ENCODE measurements at regions not wholly inside any gene's neighbourhood (a gene's known extent, or its start where the extent isn't known, plus 50 kb on each side); places are given as distances from the start of the nearest gene placed in this dataset.

DNA sequence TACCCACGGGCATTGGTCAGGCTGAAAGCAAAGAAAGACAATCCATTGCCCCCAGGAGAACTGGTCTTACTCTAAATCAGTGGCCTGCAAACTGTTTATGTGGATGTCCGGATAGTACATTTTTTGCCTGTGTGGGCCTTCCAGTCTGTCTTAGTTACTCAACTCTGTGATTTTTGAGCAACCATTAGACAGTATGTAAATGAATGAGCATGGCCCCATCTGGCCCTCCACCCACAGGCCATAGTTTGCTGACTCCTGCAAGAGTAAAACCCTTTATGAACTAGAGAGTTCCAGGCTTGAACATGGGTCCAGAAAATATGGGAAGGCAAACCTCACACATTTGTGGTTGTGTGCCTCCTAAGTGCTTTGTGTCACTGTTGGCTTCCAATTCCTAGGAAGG is 55.7 kb upstream of the CYP1B1 start:
- 83 to 96% (median 95%) methylated on average over 2 of the region's 2 CpGs for WGBS, 3 donors
- H3K36me3 ChIP-seq (ENCODE audit: insufficient read depth in 1 of 2, low read depth in 1 of 2): no peaks in the 10 kb centered on the region
- no peaks in the 10 kb centered on the region for H3K27me3 ChIP-seq (ENCODE audit: insufficient read depth in 3 of 3, low read length in 2 of 3)
- H3K4me1 ChIP-seq: no peaks in the 10 kb centered on the region
- H3K27ac ChIP-seq: no peak overlapping the region
- intact Hi-C loops (cut with DNase I): no loop called here
- ATAC-seq (no peak), DNase-seq (no peak)
- H3K9me3 ChIP-seq: no peaks in the 10 kb centered on the region
- H3K4me3 ChIP-seq: no peak overlapping the region
- TF ChIP-seq, protein P1, sequence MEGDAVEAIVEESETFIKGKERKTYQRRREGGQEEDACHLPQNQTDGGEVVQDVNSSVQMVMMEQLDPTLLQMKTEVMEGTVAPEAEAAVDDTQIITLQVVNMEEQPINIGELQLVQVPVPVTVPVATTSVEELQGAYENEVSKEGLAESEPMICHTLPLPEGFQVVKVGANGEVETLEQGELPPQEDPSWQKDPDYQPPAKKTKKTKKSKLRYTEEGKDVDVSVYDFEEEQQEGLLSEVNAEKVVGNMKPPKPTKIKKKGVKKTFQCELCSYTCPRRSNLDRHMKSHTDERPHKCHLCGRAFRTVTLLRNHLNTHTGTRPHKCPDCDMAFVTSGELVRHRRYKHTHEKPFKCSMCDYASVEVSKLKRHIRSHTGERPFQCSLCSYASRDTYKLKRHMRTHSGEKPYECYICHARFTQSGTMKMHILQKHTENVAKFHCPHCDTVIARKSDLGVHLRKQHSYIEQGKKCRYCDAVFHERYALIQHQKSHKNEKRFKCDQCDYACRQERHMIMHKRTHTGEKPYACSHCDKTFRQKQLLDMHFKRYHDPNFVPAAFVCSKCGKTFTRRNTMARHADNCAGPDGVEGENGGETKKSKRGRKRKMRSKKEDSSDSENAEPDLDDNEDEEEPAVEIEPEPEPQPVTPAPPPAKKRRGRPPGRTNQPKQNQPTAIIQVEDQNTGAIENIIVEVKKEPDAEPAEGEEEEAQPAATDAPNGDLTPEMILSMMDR (IDR thresholded peaks at IDR 0.05): no peak

DNA sequence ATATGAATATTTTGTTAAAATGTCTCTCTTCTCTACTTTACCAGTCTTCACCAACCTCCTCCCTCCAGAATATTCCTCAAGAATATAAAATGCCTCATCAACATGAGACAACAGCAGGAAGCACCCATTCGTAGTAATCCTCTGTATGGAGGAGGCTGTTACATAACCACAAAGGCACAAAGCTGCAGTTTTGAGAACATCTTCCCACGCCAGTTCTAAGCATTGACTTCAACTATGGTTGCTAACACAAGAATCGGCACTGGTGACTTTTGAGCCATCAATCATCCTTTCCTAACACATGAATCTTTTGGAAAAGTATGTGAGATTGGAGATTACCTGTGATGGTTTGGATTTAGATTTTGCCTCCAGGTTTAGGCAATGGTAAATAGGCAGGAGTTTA is 54.9 kb upstream of the CYP1B1 start:
- no peak for ATAC-seq
- 77 to 79% (median 78%) methylated on average over 3 of the region's 3 CpGs for WGBS, 3 donors
- no peaks in the 10 kb centered on the region for H3K9me3 ChIP-seq

DNA sequence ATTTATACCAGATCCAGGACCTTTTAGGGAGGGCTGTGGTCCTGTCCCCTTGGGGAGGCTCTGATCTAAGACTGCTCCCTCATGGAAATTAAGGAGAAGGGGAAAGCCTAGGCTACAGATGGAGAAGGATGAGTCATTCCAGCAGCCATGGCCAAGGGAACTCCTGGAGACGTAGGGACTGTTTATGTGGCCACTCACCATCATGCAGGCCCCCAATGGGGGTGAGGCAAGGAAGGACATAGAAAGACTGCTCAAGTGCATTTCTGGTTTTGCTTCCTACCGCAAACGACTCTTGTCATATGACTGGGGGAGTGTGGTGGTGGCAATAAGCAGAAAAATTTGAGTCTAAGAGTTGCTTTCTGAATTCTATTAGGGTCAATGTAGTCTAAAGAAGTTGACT is 54.0 kb upstream of the CYP1B1 start:
- Histone ChIP-seq H3K4me1 (no peaks in the 10 kb centered on the region), H3K4me3 (no peak overlapping the region), H3K36me3 (ENCODE audit: insufficient read depth in 1 of 2, low read depth in 1 of 2) (no peaks in the 10 kb centered on the region), H3K9me3 (no peaks in the 10 kb centered on the region), H3K27me3 (ENCODE audit: insufficient read depth in 3 of 3, low read length in 2 of 3) (no peaks in the 10 kb centered on the region), H3K27ac (peak overlapping the region; percentile 6)
- 70 to 76% (median 72%) methylated on average over 3 of the region's 3 CpGs for WGBS, 3 donors
- intact Hi-C loops (cut with DNase I): no loop called here
- DNase-seq (no peak), ATAC-seq (peak in 1 of 4 donors; percentile 29)
- TF ChIP-seq, protein P1 (IDR thresholded peaks at IDR 0.05): no peak

More for the DNA sequence above, 54.9 kb upstream of the CYP1B1 start:
- intact Hi-C loops (cut with DNase I): no loop called here
- H3K4me1 ChIP-seq: no peaks in the 10 kb centered on the region
- no peaks in the 10 kb centered on the region for H3K27me3 ChIP-seq (ENCODE audit: insufficient read depth in 3 of 3, low read length in 2 of 3)
- TF ChIP-seq, protein P1 (IDR thresholded peaks at IDR 0.05): no peak
- no peak overlapping the region for H3K4me3 ChIP-seq
- no peak overlapping the region for H3K27ac ChIP-seq
- no peak for DNase-seq
- H3K36me3 ChIP-seq (ENCODE audit: insufficient read depth in 1 of 2, low read depth in 1 of 2): no peaks in the 10 kb centered on the region

DNA sequence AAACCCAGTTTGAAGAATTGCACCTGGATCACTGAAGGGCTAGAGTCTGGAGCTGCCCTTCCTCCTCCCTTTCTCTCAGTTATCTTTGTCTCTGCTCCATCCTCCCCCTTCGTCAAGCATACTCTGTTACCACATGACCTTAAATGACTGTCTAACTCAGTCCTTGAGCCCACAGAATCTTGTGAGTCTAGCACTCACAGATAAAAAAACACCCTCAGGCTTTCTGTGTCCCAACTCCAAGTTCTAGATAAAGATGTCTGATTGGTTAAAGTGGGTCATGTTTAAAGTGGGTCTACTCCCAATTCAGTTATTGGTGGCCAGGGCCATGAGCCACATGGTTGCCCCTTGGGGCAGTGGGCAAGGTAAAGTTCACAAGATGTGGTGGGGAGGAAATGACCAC is 53.5 kb upstream of the CYP1B1 start:
- TF ChIP-seq, protein P1 (IDR thresholded peaks at IDR 0.05): no peak
- 46 to 80% (median 60%) methylated on average over 1 of the region's 1 CpG for WGBS, 3 donors
- no peaks in the 10 kb centered on the region for H3K4me1 ChIP-seq
- ATAC-seq: no peak
- intact Hi-C loops (cut with DNase I): no loop called here
- DNase-seq: no peak
- no peak overlapping the region for H3K4me3 ChIP-seq
- peak overlapping the region; percentile 6 for H3K27ac ChIP-seq
- H3K27me3 ChIP-seq (ENCODE audit: insufficient read depth in 3 of 3, low read length in 2 of 3): no peaks in the 10 kb centered on the region
- no peaks in the 10 kb centered on the region for H3K36me3 ChIP-seq (ENCODE audit: insufficient read depth in 1 of 2, low read depth in 1 of 2)
- H3K9me3 ChIP-seq: no peaks in the 10 kb centered on the region

DNA sequence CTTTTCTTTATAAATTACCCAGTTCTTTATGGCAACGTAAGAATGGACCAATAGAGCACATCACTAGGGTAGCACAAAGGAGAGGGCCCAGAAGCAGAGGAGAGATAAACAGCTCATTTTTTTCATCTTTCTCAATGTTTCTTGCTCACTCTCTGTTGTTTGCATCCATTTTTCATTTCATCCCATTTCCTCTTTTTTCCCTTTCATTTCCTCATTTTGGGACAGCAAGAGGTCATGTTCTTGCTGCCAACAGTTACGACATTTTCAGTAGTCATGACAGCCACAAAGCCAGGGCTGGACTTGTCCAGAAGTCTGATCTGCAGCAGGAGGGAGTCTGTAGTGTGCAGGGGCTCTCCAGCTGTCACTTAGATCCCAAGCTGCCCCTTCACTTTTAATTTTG is 52.7 kb upstream of the CYP1B1 start:
- 63 to 73% (median 69%) methylated on average over 2 of the region's 2 CpGs for WGBS, 3 donors
- no peaks in the 10 kb centered on the region for H3K27me3 ChIP-seq (ENCODE audit: insufficient read depth in 3 of 3, low read length in 2 of 3)
- TF ChIP-seq, protein P1 (IDR thresholded peaks at IDR 0.05): no peak
- H3K27ac ChIP-seq: no peak overlapping the region
- no peaks in the 10 kb centered on the region for H3K9me3 ChIP-seq
- DNase-seq (peak in 1 of 2 donors; percentile 28), ATAC-seq (peak in 3 of 4 donors; percentile 58 to 80 (median 66))
- no peaks in the 10 kb centered on the region for H3K4me1 ChIP-seq
- H3K4me3 ChIP-seq: no peak overlapping the region
- no peaks in the 10 kb centered on the region for H3K36me3 ChIP-seq (ENCODE audit: insufficient read depth in 1 of 2, low read depth in 1 of 2)
- intact Hi-C loops (cut with DNase I): no loop called here
